Fibroblast of skin of abdomen (primary cell): ENCODE measurements at regions not wholly inside any gene's neighbourhood (a gene's known extent, or its start where the extent isn't known, plus 50 kb on each side); places are given as distances from the start of the nearest gene placed in this dataset.

Experiments used
- DNase-seq: peaks from one replicate; pipeline ENCODE4 v3.0.0-alpha.2; 2013

DNA sequence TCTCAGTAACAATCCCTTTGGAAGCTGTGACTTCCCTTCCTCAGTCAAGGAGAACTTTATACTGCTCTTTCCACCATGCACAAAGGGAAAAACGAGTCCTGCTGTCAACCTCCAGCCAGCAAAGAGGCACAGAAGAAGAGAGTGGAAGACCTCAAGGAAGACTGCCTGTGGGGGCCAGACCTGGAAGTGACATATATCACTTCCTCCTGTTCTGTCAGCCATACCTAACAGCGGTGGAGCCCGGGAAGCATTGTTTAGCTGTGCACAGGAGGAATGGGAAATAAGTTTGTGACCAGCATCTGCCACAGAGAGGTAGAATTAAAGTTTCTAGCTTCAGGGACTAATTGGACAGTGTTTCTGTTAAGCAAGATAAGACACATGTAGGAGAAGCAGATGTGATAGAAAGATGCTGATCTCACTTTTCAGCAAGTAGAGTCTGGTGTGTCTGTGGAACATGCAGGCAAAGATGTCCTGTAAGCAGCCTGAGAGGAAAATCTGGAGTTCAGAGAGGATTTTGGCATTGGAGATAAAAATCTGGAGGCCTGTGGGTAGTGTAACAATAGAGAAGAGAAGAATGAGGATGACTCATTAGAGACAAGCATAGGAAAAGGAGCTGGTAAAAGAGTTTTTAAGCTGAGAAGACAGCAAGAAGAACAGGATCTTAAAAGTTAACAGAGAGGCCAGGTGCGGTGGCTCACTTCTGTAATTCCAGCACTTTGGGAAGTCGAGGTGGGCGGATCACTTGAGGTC is 141.6 kb upstream of the CPSF6 start:
- DNase-seq: peak; percentile 66

DNA sequence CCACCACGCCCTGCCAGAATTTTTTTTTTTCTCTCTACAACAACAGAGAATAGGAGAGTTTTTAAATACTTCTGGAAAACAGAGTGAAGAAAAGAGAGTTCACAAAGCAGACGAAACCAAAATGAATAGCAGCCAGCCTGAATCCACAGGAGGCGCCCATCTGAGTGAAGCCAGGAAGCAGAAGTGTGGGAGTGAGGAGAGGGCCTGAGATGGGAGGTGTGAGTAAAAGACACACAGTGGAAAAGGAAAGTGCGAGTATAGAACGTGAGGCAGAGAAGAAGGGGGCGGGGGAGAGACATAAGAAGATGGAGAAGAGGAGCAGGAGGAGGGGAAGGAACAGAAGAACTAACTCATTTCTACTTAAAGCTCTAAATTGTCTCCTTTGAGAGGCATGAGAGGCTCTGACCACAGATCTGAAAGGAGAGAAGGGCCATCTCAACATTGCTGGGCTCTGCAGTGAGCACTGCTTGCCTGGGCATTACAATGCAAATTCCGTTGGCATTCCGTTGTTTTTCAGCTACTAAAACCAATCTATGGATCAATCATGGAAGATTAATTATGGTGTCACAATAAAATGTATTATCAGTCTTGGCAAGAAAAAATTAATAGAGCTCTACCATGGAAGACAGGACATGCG is 140.1 kb upstream of the CPSF6 start:
- no peak for DNase-seq

DNA sequence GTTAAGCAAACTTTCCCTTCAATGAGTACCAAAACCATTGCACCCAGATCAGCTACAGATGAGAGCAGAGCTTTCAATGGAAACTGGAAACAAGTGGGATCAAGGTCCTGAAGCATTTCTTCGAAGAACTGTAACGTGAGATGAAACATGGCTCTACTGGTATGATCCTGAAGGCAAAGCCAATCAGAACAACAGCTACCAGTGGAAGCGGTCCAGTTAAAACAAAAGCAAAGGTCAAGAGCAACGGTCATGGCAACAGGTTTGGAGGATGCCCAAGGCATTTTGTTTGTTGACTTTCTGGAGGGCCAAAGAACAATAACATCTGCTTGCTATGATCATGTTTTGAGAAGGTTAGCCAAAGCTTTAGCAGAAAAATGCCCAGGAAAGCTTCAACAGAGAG is 137.9 kb upstream of the CPSF6 start:
- no peak for DNase-seq

- DNase-seq: no peak
Observed at GRCh38 chr12:69102856-69103255, 136.5 kb upstream of the CPSF6 start.

- no peak for DNase-seq
Observed at GRCh38 chr12:69105101-69105962, 134.0 kb upstream of the CPSF6 start.

DNA sequence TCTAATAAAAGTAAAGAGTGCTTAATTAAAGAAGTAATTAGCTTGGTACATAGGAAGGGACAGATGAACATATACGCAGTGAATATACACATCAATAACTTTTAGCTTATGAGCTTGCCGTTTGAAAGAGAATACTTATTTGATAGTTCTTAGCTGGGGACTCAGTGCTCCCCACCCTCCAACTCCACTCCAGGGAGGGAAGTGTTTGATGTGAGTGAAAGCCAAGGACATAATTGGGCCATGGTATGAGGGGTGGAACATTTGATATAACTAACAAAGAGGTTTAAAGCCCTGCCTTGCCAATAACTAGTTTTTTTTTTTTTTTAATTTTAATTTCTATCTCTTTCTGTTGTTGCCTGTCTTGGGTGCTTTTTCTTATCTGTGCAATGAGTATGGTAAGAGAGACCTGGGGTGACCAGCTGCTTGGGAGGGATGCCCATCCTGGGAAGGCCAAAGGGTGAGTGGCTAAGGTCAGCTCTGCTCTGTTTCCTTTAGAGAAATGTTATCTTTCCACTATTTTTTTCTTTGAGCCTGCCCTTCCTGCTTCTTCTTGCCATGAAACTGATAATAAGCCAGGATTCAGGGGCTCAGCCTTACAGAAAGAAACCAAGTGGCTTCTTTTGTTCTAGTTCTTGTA is 132.8 kb upstream of the CPSF6 start:
- DNase-seq: no peak

GRCh38 chr12:69107541-69107940 is 131.8 kb upstream of the CPSF6 start:
- DNase-seq: peak; percentile 28

DNA sequence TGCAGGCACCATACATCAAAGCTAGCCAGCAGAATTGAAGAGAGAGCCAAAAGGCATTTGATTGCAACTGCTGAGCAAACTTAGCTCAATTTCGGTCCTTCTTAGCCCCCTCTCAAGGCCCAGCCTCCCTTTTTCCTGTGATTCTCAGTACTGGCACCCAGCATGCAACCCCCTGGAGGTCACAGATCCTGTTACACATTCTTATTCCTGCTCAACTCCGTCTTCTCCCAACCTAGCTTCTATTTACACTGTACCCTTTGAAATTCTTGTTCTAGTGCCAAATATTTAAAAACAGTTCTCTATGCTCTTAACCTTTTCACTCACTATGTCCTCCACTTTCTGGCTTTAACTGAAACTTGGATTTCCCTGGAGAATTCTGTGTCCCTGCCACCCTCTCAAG is 131.3 kb upstream of the CPSF6 start:
- peak; percentile 30 for DNase-seq

GRCh38 chr12:69112616-69113015 is 126.8 kb upstream of the CPSF6 start:
- DNase-seq: no peak

- DNase-seq: no peak
Observed at GRCh38 chr12:69115099-69115498, 124.3 kb upstream of the CPSF6 start.

GRCh38 chr12:69115951-69116350 is 123.4 kb upstream of the CPSF6 start:
- DNase-seq: no peak

DNA sequence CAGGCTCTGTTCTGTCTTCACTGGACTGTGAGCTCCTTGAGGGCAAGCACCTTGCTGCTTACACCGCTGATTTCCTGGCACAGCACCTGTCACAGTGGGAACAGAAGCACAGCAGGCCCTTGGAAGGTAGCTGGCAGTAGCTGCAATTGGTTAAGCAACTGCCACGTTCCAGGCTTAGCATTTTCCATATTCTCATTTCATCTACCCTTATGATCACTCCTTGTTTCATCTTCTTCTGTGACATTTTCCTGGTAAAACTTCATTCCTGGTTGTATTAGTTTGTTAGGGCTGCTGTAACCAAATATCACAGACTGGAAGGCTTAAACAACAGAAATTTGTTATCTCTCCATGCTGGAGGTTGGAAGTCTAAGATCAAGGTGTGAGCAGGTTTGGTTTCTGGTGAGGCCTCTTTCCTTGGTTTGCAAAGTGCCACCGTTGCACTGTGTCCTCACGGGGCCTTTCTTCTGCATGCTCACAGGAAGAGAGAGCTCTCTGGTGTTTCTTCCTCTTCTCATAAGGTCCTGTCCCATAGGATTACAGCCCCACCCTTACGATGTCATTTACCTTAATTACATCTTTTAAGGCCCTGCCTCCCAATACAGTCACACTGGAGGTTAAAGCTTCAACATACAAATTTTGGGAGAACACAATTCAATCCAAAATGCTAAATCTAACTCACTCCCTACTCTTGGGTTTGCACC is 121.7 kb upstream of the CPSF6 start:
- no peak for DNase-seq

GRCh38 chr12:69118516-69118915 is 120.9 kb upstream of the CPSF6 start:
- no peak for DNase-seq

DNA sequence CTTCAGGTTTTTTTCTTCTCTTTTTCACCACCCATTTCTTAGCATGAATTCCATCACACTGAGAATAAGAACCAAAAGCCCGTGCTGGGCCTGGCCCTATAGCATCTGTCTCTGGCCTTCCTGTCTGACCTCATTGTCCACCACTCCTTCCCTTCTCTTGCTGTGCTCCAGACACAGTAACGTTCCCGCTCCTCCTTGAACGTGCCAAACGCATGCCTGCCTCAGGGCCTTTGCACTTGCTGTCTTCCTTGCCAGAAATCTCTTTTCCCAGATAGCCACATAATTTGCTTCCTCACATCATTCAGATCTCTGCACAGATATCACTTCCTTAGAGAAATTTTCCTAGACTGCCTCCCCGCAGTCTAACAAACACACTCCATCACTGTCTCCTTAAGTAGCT is 119.6 kb upstream of the CPSF6 start:
- DNase-seq: no peak

- DNase-seq: no peak
Observed at GRCh38 chr12:69120354-69120753, 119.0 kb upstream of the CPSF6 start.

DNA sequence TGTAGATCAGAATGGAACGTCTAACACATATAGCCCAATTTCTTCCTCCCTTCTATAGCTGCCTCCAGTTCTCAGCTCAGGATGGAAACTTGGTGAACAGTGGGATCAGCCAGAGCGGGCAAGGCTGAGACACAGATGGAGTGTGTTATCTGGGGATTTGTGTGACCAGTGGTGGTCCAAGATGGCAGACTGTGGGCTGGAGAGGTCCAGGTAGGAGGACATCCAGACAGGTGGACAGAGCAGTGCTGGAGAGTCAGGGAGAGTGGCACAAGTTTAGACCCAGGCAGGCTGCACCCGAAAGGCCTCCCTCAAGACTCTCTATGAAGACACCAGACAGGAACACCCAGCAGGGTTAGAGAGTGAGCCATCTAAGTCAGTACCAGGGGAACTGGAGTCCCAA is 116.1 kb upstream of the CPSF6 start:
- DNase-seq: no peak

- DNase-seq: no peak
Observed at GRCh38 chr12:69123919-69124638, 115.3 kb upstream of the CPSF6 start.

- no peak for DNase-seq
Observed at GRCh38 chr12:69129017-69129416, 110.4 kb upstream of the CPSF6 start.

- DNase-seq: no peak
Observed at GRCh38 chr12:69129564-69129963, 109.8 kb upstream of the CPSF6 start.

GRCh38 chr12:69130064-69130463 is 109.3 kb upstream of the CPSF6 start:
- no peak for DNase-seq

DNA sequence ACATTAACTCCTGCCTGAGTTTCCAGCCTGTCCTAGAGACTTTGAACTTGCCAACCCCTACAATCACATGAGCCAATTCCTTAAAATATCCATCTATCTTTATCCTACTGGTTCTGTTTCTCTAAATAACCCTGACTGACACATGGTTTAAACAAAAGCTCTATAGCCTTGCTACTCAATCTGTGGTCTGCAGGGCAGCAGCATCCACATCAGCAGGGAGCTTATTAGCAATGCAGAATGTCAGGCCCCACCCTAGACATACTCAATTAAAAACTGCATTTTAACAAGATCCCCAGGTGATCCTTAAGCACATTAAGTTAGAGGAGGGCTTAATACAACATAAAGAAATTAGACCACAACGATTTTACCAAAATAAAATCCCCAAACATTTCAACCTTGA is 108.3 kb upstream of the CPSF6 start:
- no peak for DNase-seq
